ENCODE measurements at regions not wholly inside any gene's neighbourhood (a gene's known extent, or its start where the extent isn't known, plus 50 kb on each side); places are given as distances from the start of the nearest gene placed in this dataset.
A peak's percentile ranks its signal among the peaks of the same experiment; 100 is the strongest.
"Not testable (repeated sequence)": the region's sequence is repeated elsewhere in the genome, so short reads cannot be mapped to it uniquely, and the experiment has no call there.

- no peak for FAIRE-seq
These were observed 1489.8 kb upstream of the C9orf72 start for GRCh38 chr9:29063031-29063430.

- FAIRE-seq = no peak
These were observed 1492.9 kb upstream of the C9orf72 start for GRCh38 chr9:29066141-29066640.

- FAIRE-seq = peak; percentile 92
These were observed 1495.2 kb upstream of the C9orf72 start for GRCh38 chr9:29068461-29068860.

GRCh38 chr9:29069376-29069775 is 1496.1 kb upstream of the C9orf72 start:
- no peak for FAIRE-seq

GRCh38 chr9:29078063-29078666 is 1504.9 kb upstream of the C9orf72 start:
- no peak for FAIRE-seq

- FAIRE-seq = peak; percentile 58
These were observed 1527.5 kb upstream of the C9orf72 start for GRCh38 chr9:29100762-29101161.

GRCh38 chr9:29104166-29104565 is 1530.9 kb upstream of the C9orf72 start:
- FAIRE-seq = not testable (repeated sequence)

GRCh38 chr9:29118555-29118954 is 1545.3 kb upstream of the C9orf72 start:
- no peak for FAIRE-seq

- FAIRE-seq = no peak
These were observed 1553.5 kb upstream of the C9orf72 start for GRCh38 chr9:29126783-29127182.

GRCh38 chr9:29129763-29130162 is 1556.5 kb upstream of the C9orf72 start:
- no peak for FAIRE-seq

GRCh38 chr9:29144476-29144875 is 1571.2 kb upstream of the C9orf72 start:
- no peak for FAIRE-seq

- no peak for FAIRE-seq
These were observed 1577.3 kb upstream of the C9orf72 start for GRCh38 chr9:29150606-29151005.

GRCh38 chr9:29160763-29161353 is 1587.6 kb upstream of the C9orf72 start:
- FAIRE-seq = no peak

- FAIRE-seq = no peak
These were observed 1600.9 kb upstream of the C9orf72 start for GRCh38 chr9:29174136-29174535.

- no peak for FAIRE-seq
These were observed 1603.0 kb upstream of the C9orf72 start for GRCh38 chr9:29176231-29176630.

- FAIRE-seq = peak; percentile 82
These were observed 1603.5 kb upstream of the C9orf72 start for GRCh38 chr9:29176786-29177185.

GRCh38 chr9:29183971-29184370 is 1610.7 kb upstream of the C9orf72 start:
- FAIRE-seq = no peak

GRCh38 chr9:29188771-29189170 is 1615.5 kb upstream of the C9orf72 start:
- not testable (repeated sequence) for FAIRE-seq

- FAIRE-seq = not testable (repeated sequence)
These were observed 1615.9 kb upstream of the C9orf72 start for GRCh38 chr9:29189221-29189620.

GRCh38 chr9:29198861-29199260 is 1625.6 kb upstream of the C9orf72 start:
- no peak for FAIRE-seq

GRCh38 chr9:29199975-29200374 is 1626.7 kb upstream of the C9orf72 start:
- FAIRE-seq = no peak

- FAIRE-seq = no peak
These were observed 1627.4 kb upstream of the C9orf72 start for GRCh38 chr9:29200650-29201049.

- no peak for FAIRE-seq
These were observed 1630.1 kb upstream of the C9orf72 start for GRCh38 chr9:29203244-29203930.

GRCh38 chr9:29208670-29209069 is 1635.4 kb upstream of the C9orf72 start:
- FAIRE-seq = peak; percentile 85

Data from islet of Langerhans (tissue), 1 donor.